Endodermal cell (in vitro differentiated cells): ENCODE measurements at regions not wholly inside any gene's neighbourhood (a gene's known extent, or its start where the extent isn't known, plus 50 kb on each side); places are given as distances from the start of the nearest gene placed in this dataset.

Experiments used
- DNase-seq: peaks from one replicate; pipeline ENCODE4 v3.0.0-alpha.2; 2017
- H3K27ac ChIP-seq: 2 replicates; pipeline ENCODE4 v1.5.1; 2013; ENCODE audit warnings: mild to moderate bottlenecking, low read depth, low read length, moderate library complexity
- H3K27me3 ChIP-seq: 2 replicates; pipeline ENCODE4 v1.6.1; 2013; ENCODE audit warnings: mild to moderate bottlenecking, low read length, moderate library complexity; ENCODE audit not compliant: insufficient read depth, control insufficient read depth, poor library complexity, severe bottlenecking
- H3K36me3 ChIP-seq: 2 replicates; pipeline ENCODE4 v1.7.0; 2013; ENCODE audit warnings: mild to moderate bottlenecking, low read length, moderate library complexity; ENCODE audit not compliant: control insufficient read depth, insufficient read depth
- H3K4me1 ChIP-seq: one replicate; pipeline ENCODE4 v1.7.0; 2013; ENCODE audit warnings: low read length; ENCODE audit not compliant: control insufficient read depth, insufficient read depth
- H3K4me3 ChIP-seq: 2 replicates; pipeline ENCODE4 v1.5.1; 2013; ENCODE audit warnings: mild to moderate bottlenecking, low read length, moderate library complexity
- H3K9ac ChIP-seq: 2 replicates; pipeline ENCODE4 v1.6.1; 2013; ENCODE audit warnings: mild to moderate bottlenecking, low read length, moderate library complexity; ENCODE audit not compliant: poor library complexity, severe bottlenecking; ENCODE audit errors: extremely low read depth
- H3K9me3 ChIP-seq: 2 replicates; pipeline ENCODE4 v1.6.1; 2013; ENCODE audit warnings: mild to moderate bottlenecking, low read length, moderate library complexity; ENCODE audit not compliant: control insufficient read depth
- H3K27ac Mint-ChIP-seq: 2 replicates; pipeline ENCODE4 v1.8.0; 2020; ENCODE audit warnings: mixed read lengths
- H3K27me3 Mint-ChIP-seq: 2 replicates; pipeline ENCODE4 v1.8.0; 2021; ENCODE audit warnings: mild to moderate bottlenecking, mixed read lengths; ENCODE audit not compliant: insufficient read depth
- H3K36me3 Mint-ChIP-seq: 2 replicates; pipeline ENCODE4 v1.8.0; 2020; ENCODE audit warnings: low read depth, mixed read lengths
- H3K4me1 Mint-ChIP-seq: 2 replicates; pipeline ENCODE4 v1.8.0; 2020; ENCODE audit warnings: mixed read lengths
- H3K4me3 Mint-ChIP-seq: 2 replicates; pipeline ENCODE4 v1.8.0; 2020; ENCODE audit warnings: mild to moderate bottlenecking, moderate library complexity, mixed read lengths
- H3K9me3 Mint-ChIP-seq: 2 replicates; pipeline ENCODE4 v1.8.0; 2020; ENCODE audit warnings: mild to moderate bottlenecking, mixed read lengths
- WGBS, 2 experiments: methylation state at CpG; one replicate each; pipeline versions ENCODE4 v1.1.5 to v1.1.7; 2013; ENCODE audit warnings: missing lambda C conversion rate in 2 of 2, mixed read lengths in 1 of 2; ENCODE audit not compliant: insufficient coverage in 1 of 2, insufficient read length in 1 of 2; 5-methylcytosine and 5-hydroxymethylcytosine counted together
- TF ChIP-seq, protein P1 (sequence below): fragments of 200-600 bp; sonication (generic); conservative IDR thresholded peaks from 2 replicates; pipeline ENCODE4 v1.5.0; 2021; ENCODE audit warnings: antibody characterized with exemption, mild to moderate bottlenecking

DNA sequence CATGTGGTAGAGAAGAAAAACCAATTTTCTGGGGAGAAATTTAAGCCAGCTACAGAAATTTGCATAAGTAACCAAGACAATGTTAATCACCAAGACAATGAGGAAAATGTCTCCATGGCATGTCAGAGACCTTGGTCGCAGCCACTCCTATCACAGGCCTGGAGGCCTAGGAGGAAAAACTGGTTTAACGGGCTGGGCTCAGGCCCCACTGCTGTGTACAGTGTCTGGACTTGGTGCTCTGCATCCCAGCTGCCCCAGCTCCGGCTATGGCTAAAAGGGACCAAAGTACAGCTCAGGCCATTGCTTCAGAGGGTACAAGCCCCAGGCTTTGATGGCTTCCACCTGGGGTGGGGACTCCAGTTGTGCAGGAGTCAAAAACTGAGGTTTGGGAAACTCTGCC is 1075.1 kb upstream of the CDH18 start:
- 95 to 100% methylated on average over 3 of the region's 3 CpGs for WGBS, 2 experiments
- Mint-ChIP-seq H3K9me3 (peaks cover 30% of the 10 kb centered on the region), H3K27me3 (no peaks in the 10 kb centered on the region), H3K4me3 (no peak overlapping the region), H3K27ac (no peak overlapping the region), H3K4me1 (no peaks in the 10 kb centered on the region), H3K36me3 (peaks cover 7% of the 10 kb centered on the region)
- Histone ChIP-seq H3K4me1 (no peaks in the 10 kb centered on the region), H3K9me3 (peaks cover 38% of the 10 kb centered on the region), H3K27me3 (no peaks in the 10 kb centered on the region), H3K9ac (no peak overlapping the region), H3K27ac (no peak overlapping the region), H3K36me3 (no peaks in the 10 kb centered on the region), H3K4me3 (no peak overlapping the region)
- TF ChIP-seq, protein P1, sequence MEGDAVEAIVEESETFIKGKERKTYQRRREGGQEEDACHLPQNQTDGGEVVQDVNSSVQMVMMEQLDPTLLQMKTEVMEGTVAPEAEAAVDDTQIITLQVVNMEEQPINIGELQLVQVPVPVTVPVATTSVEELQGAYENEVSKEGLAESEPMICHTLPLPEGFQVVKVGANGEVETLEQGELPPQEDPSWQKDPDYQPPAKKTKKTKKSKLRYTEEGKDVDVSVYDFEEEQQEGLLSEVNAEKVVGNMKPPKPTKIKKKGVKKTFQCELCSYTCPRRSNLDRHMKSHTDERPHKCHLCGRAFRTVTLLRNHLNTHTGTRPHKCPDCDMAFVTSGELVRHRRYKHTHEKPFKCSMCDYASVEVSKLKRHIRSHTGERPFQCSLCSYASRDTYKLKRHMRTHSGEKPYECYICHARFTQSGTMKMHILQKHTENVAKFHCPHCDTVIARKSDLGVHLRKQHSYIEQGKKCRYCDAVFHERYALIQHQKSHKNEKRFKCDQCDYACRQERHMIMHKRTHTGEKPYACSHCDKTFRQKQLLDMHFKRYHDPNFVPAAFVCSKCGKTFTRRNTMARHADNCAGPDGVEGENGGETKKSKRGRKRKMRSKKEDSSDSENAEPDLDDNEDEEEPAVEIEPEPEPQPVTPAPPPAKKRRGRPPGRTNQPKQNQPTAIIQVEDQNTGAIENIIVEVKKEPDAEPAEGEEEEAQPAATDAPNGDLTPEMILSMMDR: no peak
- DNase-seq: no peak

DNA sequence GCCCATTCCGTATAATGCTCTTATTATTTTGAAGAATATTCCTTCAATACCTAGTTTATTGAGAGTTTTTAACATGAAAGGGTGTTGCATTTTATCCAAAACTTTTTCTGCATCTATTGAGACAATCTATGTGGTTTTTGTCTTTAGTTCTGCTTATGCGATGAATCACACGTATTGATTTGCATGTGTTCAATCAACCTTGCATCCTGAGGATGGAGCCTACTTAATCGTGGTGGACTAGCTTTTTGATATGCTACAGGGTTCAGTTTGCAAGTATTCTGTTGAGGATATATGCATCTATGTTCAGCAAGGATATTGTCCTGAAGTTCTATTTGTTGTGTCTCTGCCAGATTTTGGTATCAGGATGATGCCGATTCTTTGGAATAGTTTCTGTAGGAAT is 1070.3 kb upstream of the CDH18 start:
- TF ChIP-seq, protein P1: no peak
- H3K27me3 ChIP-seq: no peaks in the 10 kb centered on the region
- no peaks in the 10 kb centered on the region for H3K4me1 ChIP-seq
- DNase-seq: no peak
- peaks cover 20% of the 10 kb centered on the region for H3K9me3 ChIP-seq
- Mint-ChIP-seq H3K4me3 (no peak overlapping the region), H3K27ac (no peak overlapping the region), H3K36me3 (peaks cover 7% of the 10 kb centered on the region), H3K27me3 (no peaks in the 10 kb centered on the region), H3K4me1 (no peaks in the 10 kb centered on the region), H3K9me3 (peaks cover 17% of the 10 kb centered on the region)
- no peak overlapping the region for H3K27ac ChIP-seq
- H3K36me3 ChIP-seq: no peaks in the 10 kb centered on the region
- H3K9ac ChIP-seq: no peak overlapping the region
- 67 to 93% methylated on average over 3 to 5 of the region's 5 CpGs for WGBS, 2 experiments
- no peak overlapping the region for H3K4me3 ChIP-seq

DNA sequence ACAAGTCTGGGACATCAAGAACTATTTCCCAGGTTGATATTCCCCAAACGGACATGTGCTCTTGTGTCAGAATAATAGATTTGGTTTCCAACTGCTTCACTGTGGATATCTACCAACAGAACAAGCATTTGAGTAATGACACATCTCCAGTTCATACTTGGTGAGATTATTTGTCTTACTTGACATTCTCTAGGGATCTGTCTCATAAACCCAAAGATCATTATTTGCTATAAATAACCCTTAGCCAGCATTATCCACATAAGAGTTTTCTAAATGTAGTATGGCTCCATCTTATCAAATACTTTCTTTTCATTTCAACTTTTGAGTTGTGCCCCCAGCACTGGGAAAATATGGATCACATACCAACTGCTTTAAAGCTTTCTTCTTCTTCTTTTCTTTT is 1063.9 kb upstream of the CDH18 start:
- Histone ChIP-seq H3K4me1 (no peaks in the 10 kb centered on the region), H3K9ac (no peak overlapping the region), H3K9me3 (no peaks in the 10 kb centered on the region), H3K36me3 (no peaks in the 10 kb centered on the region), H3K27ac (no peak overlapping the region), H3K27me3 (no peaks in the 10 kb centered on the region), H3K4me3 (no peak overlapping the region)
- TF ChIP-seq, protein P1: no peak
- H3K27me3 Mint-ChIP-seq: no peaks in the 10 kb centered on the region
- peaks cover 4% of the 10 kb centered on the region for H3K4me1 Mint-ChIP-seq
- peaks cover 2% of the 10 kb centered on the region for H3K9me3 Mint-ChIP-seq
- no peak for DNase-seq
- H3K27ac Mint-ChIP-seq: no peak overlapping the region
- WGBS, 2 experiments: 92% methylated on average over 1 of the region's 1 CpG; no CpG with 5 or more reads in 1 of the 2 experiments
- no peaks in the 10 kb centered on the region for H3K36me3 Mint-ChIP-seq
- H3K4me3 Mint-ChIP-seq: no peak overlapping the region
